ENCODE measurements at regions not wholly inside any gene's neighbourhood (a gene's known extent, or its start where the extent isn't known, plus 50 kb on each side); places are given as distances from the start of the nearest gene placed in this dataset.

GRCh38 chr14:75226755-75227544 is 50.5 kb upstream of the TMED10 start:
- intact Hi-C loops (cut with DNase I): no loop called here
- TF ChIP-seq CTCF (IDR thresholded peaks at IDR 0.05): no peak
- H3K27ac ChIP-seq: no peak overlapping the region
- H3K4me3 ChIP-seq: no peak overlapping the region
- DNase-seq: peak; percentile 66
- H3K9ac ChIP-seq (ENCODE audit: low read depth in 2 of 2, low read length in 2 of 2): peak overlapping the region in 1 of 2 donors; percentile 26
- H3K27me3 ChIP-seq: no peaks in the 10 kb centered on the region
- no peaks in the 10 kb centered on the region for H3K36me3 ChIP-seq
- no peaks in the 10 kb centered on the region for H3K9me3 ChIP-seq
- H3K4me1 ChIP-seq: peaks cover 6% of the 10 kb centered on the region

Measured in colonic mucosa (tissue), 4 donors.